ENCODE measurements at regions not wholly inside any gene's neighbourhood (a gene's known extent, or its start where the extent isn't known, plus 50 kb on each side); places are given as distances from the start of the nearest gene placed in this dataset.

DNA sequence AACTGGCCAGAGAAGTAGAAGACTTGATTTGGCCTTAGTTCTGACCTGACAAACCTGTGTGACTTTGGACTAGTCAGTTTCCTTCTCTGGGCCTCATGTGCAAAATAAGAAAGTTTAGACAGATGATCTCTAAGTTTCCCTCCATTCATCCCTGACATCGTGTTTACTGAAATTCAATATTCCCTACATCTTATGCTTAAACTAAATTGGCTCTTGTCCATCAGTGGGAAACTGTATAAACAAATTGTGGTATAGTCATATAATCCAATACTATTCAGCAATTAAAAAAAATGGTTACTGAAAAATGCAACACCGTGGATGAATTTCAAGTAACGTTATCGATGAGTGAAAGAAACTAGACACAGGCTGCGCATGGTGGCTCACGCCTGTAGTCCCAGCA lies 64.4 kb upstream of the HRH1 start:
- DNase-seq (ENCODE audit: low read depth), result no peak

DNA sequence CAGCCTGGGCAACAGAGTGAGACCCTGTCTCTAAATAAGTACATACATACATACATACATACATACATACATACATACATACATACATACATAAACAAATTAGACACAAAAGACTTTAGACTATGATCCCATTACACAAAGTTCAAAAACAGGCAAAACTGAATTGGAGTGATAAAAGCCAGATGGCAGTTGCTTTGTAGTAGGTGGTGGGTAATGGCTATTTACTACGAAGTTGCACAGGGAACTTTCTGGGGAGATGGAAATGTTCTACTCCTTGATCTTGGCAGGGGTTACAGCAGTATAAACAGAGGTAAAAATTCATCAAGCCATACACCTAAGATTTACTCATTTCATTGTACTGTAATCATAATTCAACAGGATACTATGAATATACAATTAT lies 63.7 kb upstream of the HRH1 start:
- DNase-seq (ENCODE audit: low read depth), result no peak

DNA sequence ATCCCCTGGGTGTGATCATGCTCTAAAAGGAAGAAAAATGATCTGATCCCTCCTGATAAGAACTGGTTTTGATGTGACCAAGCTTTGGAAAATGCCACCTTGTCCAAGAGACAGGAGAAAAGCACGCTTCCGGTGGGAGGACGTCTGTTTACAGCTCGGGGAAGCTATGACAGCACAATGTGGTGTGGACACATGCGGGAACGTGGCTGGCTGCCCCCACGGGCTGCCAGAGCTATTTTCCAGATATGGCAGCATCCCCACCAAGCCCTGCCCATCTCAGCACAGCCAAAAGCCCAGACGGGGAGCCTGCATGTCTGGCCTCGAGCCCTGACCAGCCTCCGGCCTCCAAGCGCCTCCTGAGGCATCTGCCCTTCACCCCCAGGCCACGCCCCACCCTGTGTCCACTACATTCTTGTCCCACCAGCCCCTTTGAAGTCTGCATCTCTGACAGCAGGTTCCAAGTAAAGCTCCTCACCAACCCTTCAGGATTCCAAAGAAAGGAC lies 63.2 kb upstream of the HRH1 start:
- no peak for DNase-seq (ENCODE audit: low read depth)

DNA sequence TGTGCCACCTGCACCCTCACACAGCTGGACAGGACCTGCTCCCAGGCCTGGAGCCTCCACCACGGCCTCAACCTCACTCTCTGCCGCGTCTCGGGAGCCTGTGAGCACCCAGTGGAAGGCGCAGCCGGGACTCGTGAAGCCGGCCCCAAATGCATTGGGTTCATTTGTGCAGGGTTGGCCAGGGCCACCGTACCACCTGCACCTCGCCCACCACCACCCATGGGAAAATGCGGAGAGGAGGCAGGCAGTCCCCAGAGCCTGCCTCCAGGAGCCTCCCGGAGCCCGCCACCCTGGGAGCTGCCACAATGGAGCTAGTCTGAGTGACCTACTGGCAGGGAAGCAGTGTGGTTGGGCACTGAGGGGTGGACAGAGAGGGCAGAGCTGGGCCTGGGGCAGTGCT lies 62.5 kb upstream of the HRH1 start:
- DNase-seq (ENCODE audit: low read depth), result no peak

DNA sequence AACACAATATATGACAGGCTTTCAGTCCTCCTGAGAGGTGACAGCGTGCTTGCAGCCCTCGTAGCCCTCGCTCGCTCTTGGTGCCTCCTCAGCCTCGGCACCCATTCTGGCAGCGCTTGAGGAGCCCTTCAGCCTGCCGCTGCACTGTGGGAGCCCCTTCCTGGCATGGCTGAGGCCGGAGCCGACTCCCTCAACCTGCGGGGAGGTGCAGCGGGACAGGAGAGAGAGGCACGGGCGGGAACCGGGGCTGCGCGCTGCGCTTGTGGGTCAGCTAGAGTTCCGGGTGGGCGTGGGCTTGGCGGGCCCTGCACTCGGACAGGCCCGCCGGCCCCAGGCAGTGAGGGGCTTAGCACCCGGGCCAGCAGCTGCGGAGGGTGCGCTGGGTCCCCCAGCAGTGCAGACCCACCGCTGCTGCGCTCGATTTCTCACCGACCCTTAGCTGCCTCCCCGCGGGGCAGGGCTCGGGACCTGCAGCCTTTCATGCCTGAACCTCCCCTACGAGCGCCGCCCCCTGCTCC lies 60.4 kb upstream of the HRH1 start:
- no peak for DNase-seq (ENCODE audit: low read depth)

- no peak for DNase-seq (ENCODE audit: low read depth)
These were observed 58.4 kb upstream of the HRH1 start for GRCh38 chr3:11095932-11096265.

DNA sequence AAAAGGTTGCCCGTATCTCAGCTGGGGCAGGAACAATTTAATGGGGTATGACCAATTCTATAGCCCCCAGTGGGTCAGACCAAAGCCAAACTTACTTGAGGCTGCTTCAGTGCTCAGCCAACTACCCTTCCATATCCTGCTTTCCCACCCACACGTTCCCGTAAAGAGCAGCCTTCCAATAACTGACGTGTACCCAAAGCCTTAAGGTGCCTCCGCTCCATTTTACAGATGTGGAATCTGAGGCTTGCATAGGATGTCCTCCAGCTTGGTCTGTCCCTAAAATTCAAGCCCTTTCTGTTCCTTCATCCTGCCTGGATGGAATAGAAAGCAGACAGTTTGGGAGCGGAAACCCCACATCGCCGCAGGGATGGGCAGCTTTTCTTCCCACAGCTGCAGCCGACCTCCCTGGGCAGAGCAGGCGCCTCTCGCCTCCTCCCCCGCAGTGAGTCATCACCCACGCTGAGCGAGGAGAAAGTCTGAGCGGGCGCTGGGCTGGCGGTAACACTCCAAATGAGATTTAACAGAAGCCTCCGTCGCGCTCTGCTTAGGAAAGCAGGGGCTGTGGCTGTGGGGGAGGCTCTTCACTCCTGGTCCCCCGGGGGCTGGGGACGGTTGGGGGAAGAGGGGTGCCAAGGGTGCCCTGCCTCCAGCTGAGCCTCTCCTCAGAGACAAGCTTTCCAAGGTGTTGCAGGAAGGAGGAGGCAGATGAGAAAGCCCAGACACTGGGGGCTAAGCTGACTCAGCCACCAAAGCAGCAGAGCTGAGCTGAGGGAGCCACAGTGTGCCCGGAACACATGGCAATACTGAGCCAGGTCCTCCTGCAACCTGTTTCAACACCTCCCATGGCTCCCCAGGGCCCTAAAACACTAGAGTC lies 57.8 kb upstream of the HRH1 start:
- peak; percentile 21 for DNase-seq (ENCODE audit: low read depth)

DNA sequence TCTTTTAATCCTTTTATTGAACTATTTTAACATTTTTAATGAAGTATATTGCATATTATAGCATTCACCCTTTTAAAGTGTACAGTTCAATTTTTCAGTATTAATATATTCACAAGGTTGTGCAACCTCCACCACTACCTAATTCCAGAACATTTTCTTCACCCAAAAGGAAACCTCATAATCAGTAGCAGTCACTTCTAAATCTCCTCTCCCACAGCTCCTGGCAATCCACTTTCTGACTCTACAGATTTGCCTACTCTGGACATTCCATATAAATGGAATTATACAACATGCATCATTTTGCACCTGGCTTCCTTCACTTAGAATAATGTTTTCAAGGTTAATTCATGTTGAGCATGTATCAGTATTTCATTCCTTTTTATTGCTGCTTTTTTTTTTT lies 55.0 kb upstream of the HRH1 start:
- no peak for DNase-seq (ENCODE audit: low read depth)
